SK-N-SH treated with all-trans-retinoic acid at 6 μM for 48 hours (cell line): ENCODE measurements at regions not wholly inside any gene's neighbourhood (a gene's known extent, or its start where the extent isn't known, plus 50 kb on each side); places are given as distances from the start of the nearest gene placed in this dataset.

ENCODE experiments used
- ATAC-seq: fragments of 200-7000 bp; cut with Tn5 transposase; 3 replicates; pipeline ENCODE4 v1.9.1; 2020; ENCODE audit warnings: mild to moderate bottlenecking, moderate library complexity
- ARNTL ChIP-seq: fragments of 450-650 bp; formaldehyde crosslinking; IDR thresholded peaks from 2 replicates; pipeline ENCODE4 v1.5.0; 2020; ENCODE audit warnings: low read depth, mild to moderate bottlenecking, moderate library complexity, borderline replicate concordance
- BACH2 ChIP-seq: fragments of 250-450 bp; sonication (Bioruptor Pico); IDR thresholded peaks from 2 replicates; pipeline ENCODE4 v1.9.0; 2021; ENCODE audit warnings: mild to moderate bottlenecking, borderline replicate concordance
- CSDC2 ChIP-seq: fragments of 250-450 bp; sonication (Bioruptor Pico); IDR thresholded peaks from 2 replicates; pipeline ENCODE4 v1.5.0; 2020; ENCODE audit warnings: mild to moderate bottlenecking, moderate library complexity
- ESRRG ChIP-seq: fragments of 250-450 bp; sonication (Bioruptor Pico); IDR thresholded peaks from 2 replicates; pipeline ENCODE4 v1.6.1; 2021; ENCODE audit warnings: mild to moderate bottlenecking
- GLIS3 ChIP-seq: fragments of 250-450 bp; sonication (Bioruptor Pico); IDR thresholded peaks from 2 replicates; pipeline ENCODE4 v1.5.0; 2020; ENCODE audit warnings: mild to moderate bottlenecking, moderate library complexity
- ISL1 ChIP-seq: fragments of 250-450 bp; sonication (Bioruptor Pico); IDR thresholded peaks from 2 replicates; pipeline ENCODE4 v2.1.2; 2022; ENCODE audit warnings: mild to moderate bottlenecking, moderate library complexity
- OSR1 ChIP-seq: fragments of 250-450 bp; sonication (Bioruptor Pico); IDR thresholded peaks from 2 replicates; pipeline ENCODE4 v1.8.0; 2022; ENCODE audit warnings: moderate library complexity, mild to moderate bottlenecking, inconsistent platforms
- PPARA ChIP-seq: fragments of 250-450 bp; sonication (Bioruptor Pico); IDR thresholded peaks from 2 replicates; pipeline ENCODE4 v1.5.0; 2020; ENCODE audit warnings: mild to moderate bottlenecking, borderline replicate concordance
- RARB ChIP-seq: fragments of 250-450 bp; sonication (Bioruptor Pico); IDR thresholded peaks from 2 replicates; pipeline ENCODE4 v1.8.0; 2021; ENCODE audit warnings: mild to moderate bottlenecking, moderate library complexity
- SNAI2 ChIP-seq: fragments of 250-450 bp; sonication (Bioruptor Pico); IDR thresholded peaks from 2 replicates; pipeline ENCODE4 v1.5.0; 2020; ENCODE audit warnings: mild to moderate bottlenecking, moderate library complexity
- TCF4 ChIP-seq: fragments of 250-450 bp; sonication (Bioruptor Pico); IDR thresholded peaks from 2 replicates; pipeline ENCODE4 v1.8.0; 2021; ENCODE audit warnings: mild to moderate bottlenecking, moderate library complexity, borderline replicate concordance
- TOX ChIP-seq: fragments of 250-450 bp; sonication (Bioruptor Pico); IDR thresholded peaks from 2 replicates; pipeline ENCODE4 v1.8.0; 2021; ENCODE audit warnings: mild to moderate bottlenecking, moderate library complexity, borderline replicate concordance
- ZC3H10 ChIP-seq: fragments of 250-450 bp; sonication (Bioruptor Pico); IDR thresholded peaks from 2 replicates; pipeline ENCODE4 v1.5.1; 2021; ENCODE audit warnings: mild to moderate bottlenecking, moderate library complexity
- ZFP3 ChIP-seq: fragments of 250-450 bp; sonication (Bioruptor Pico); IDR thresholded peaks from 2 replicates; pipeline ENCODE4 v1.5.0; 2020; ENCODE audit warnings: mild to moderate bottlenecking, moderate library complexity
- ZFP30 ChIP-seq: fragments of 450-650 bp; formaldehyde crosslinking; IDR thresholded peaks from 2 replicates; pipeline ENCODE4 v1.5.0; 2022; ENCODE audit warnings: mild to moderate bottlenecking, moderate library complexity
- ZNF565 ChIP-seq: fragments of 450-650 bp; formaldehyde crosslinking; conservative IDR thresholded peaks from 2 replicates; pipeline ENCODE4 v1.5.0; 2020; ENCODE audit warnings: low read depth, mild to moderate bottlenecking, moderate library complexity
- ZNF70 ChIP-seq: fragments of 450-650 bp; formaldehyde crosslinking; IDR thresholded peaks from 2 replicates; pipeline ENCODE4 v1.5.0; 2020; ENCODE audit warnings: mild to moderate bottlenecking, moderate library complexity
- TF ChIP-seq, protein P1 (sequence below): fragments of 250-450 bp; sonication (Bioruptor Pico); IDR thresholded peaks from 2 replicates; pipeline ENCODE4 v1.5.1; 2021; ENCODE audit warnings: mild to moderate bottlenecking, moderate library complexity
- TF ChIP-seq, protein P2 (sequence below): fragments of 250-450 bp; sonication (Bioruptor Pico); IDR thresholded peaks from 2 replicates; pipeline ENCODE4 v1.8.0; 2020; ENCODE audit warnings: mild to moderate bottlenecking, moderate library complexity, borderline replicate concordance
- TF ChIP-seq, protein P3 (sequence below): fragments of 250-450 bp; sonication (Bioruptor Pico); IDR thresholded peaks from 2 replicates; pipeline ENCODE4 v1.5.0; 2020; ENCODE audit warnings: mild to moderate bottlenecking, moderate library complexity
- TF ChIP-seq, protein P4 (sequence below): fragments of 250-450 bp; sonication (Bioruptor Pico); IDR thresholded peaks from 2 replicates; pipeline ENCODE4 v1.5.1; 2020; ENCODE audit warnings: low read depth, mild to moderate bottlenecking, moderate library complexity

DNA sequence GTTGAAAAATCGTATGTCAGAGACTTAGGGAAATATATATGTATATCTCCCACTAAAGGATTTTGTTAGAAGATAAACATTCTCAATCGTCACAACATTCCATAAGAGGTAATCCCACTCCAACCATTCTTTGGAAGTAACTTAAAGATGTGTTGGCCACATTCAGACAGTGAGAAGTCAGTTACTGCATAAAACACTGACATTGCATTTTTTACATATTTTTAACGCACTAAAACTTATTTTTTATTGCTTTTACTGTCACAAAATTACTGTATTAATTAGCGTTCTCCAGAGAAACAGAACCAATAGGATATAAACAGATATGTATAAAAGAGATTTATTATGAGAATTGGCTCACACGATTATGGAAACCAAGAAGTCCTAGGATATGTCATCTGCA, 74.3 kb upstream of the VGLL2 start:
- TF ChIP-seq BACH2 (CRISPR knock-in tag), result no peak
- TF ChIP-seq, protein P1, sequence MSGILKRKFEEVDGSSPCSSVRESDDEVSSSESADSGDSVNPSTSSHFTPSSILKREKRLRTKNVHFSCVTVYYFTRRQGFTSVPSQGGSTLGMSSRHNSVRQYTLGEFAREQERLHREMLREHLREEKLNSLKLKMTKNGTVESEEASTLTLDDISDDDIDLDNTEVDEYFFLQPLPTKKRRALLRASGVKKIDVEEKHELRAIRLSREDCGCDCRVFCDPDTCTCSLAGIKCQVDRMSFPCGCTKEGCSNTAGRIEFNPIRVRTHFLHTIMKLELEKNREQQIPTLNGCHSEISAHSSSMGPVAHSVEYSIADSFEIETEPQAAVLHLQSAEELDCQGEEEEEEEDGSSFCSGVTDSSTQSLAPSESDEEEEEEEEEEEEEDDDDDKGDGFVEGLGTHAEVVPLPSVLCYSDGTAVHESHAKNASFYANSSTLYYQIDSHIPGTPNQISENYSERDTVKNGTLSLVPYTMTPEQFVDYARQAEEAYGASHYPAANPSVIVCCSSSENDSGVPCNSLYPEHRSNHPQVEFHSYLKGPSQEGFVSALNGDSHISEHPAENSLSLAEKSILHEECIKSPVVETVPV (CRISPR knock-in tag), result no peak
- TF ChIP-seq TCF4 (CRISPR knock-in tag), result no peak
- TF ChIP-seq TOX (CRISPR knock-in tag), result no peak
- no peak for TF ChIP-seq SNAI2 (CRISPR knock-in tag)
- TF ChIP-seq PPARA (CRISPR knock-in tag), result no peak
- no peak for TF ChIP-seq ISL1 (CRISPR knock-in tag)
- TF ChIP-seq, protein P2, sequence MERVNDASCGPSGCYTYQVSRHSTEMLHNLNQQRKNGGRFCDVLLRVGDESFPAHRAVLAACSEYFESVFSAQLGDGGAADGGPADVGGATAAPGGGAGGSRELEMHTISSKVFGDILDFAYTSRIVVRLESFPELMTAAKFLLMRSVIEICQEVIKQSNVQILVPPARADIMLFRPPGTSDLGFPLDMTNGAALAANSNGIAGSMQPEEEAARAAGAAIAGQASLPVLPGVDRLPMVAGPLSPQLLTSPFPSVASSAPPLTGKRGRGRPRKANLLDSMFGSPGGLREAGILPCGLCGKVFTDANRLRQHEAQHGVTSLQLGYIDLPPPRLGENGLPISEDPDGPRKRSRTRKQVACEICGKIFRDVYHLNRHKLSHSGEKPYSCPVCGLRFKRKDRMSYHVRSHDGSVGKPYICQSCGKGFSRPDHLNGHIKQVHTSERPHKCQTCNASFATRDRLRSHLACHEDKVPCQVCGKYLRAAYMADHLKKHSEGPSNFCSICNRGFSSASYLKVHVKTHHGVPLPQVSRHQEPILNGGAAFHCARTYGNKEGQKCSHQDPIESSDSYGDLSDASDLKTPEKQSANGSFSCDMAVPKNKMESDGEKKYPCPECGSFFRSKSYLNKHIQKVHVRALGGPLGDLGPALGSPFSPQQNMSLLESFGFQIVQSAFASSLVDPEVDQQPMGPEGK (CRISPR knock-in tag), result no peak
- TF ChIP-seq, protein P3, sequence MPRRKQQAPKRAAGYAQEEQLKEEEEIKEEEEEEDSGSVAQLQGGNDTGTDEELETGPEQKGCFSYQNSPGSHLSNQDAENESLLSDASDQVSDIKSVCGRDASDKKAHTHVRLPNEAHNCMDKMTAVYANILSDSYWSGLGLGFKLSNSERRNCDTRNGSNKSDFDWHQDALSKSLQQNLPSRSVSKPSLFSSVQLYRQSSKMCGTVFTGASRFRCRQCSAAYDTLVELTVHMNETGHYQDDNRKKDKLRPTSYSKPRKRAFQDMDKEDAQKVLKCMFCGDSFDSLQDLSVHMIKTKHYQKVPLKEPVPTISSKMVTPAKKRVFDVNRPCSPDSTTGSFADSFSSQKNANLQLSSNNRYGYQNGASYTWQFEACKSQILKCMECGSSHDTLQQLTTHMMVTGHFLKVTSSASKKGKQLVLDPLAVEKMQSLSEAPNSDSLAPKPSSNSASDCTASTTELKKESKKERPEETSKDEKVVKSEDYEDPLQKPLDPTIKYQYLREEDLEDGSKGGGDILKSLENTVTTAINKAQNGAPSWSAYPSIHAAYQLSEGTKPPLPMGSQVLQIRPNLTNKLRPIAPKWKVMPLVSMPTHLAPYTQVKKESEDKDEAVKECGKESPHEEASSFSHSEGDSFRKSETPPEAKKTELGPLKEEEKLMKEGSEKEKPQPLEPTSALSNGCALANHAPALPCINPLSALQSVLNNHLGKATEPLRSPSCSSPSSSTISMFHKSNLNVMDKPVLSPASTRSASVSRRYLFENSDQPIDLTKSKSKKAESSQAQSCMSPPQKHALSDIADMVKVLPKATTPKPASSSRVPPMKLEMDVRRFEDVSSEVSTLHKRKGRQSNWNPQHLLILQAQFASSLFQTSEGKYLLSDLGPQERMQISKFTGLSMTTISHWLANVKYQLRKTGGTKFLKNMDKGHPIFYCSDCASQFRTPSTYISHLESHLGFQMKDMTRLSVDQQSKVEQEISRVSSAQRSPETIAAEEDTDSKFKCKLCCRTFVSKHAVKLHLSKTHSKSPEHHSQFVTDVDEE (CRISPR knock-in tag), result no peak
- TF ChIP-seq ZFP30, result no peak
- no peak for TF ChIP-seq ESRRG
- no peak for TF ChIP-seq ZNF70 (CRISPR knock-in tag)
- no peak for TF ChIP-seq ARNTL (CRISPR knock-in tag)
- no peak for TF ChIP-seq CSDC2 (CRISPR knock-in tag)
- TF ChIP-seq, all 23 proteins: peak for 0
- ATAC-seq, result no peak

DNA sequence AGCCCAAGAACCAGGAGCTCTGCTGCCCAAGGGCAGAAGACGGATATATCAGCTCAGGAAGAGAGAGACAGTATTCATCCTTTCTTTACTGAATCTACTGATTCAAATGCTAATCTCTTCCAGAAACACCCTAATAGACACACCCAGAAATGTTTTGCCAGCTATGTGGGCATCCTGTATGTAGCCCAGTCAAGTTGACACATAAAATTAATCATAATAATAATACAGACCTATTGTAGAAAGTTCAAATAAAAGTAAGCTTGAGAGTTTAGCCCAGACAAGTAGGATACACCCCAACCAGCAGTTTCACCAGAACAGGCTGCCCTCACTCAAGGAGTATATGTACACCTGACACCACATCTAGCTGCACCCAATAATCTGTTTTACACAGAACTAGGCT, 73.9 kb upstream of the VGLL2 start:
- no peak for TF ChIP-seq ZFP3
- TF ChIP-seq ISL1 (CRISPR knock-in tag), result no peak
- TF ChIP-seq ZC3H10 (CRISPR knock-in tag), result no peak
- TF ChIP-seq OSR1 (CRISPR knock-in tag), result no peak
- TF ChIP-seq ZNF565 (CRISPR knock-in tag), result no peak
- no peak for TF ChIP-seq ZNF70 (CRISPR knock-in tag)
- no peak for TF ChIP-seq GLIS3 (CRISPR knock-in tag)
- TF ChIP-seq, protein P1 (CRISPR knock-in tag), result no peak
- TF ChIP-seq, protein P4, sequence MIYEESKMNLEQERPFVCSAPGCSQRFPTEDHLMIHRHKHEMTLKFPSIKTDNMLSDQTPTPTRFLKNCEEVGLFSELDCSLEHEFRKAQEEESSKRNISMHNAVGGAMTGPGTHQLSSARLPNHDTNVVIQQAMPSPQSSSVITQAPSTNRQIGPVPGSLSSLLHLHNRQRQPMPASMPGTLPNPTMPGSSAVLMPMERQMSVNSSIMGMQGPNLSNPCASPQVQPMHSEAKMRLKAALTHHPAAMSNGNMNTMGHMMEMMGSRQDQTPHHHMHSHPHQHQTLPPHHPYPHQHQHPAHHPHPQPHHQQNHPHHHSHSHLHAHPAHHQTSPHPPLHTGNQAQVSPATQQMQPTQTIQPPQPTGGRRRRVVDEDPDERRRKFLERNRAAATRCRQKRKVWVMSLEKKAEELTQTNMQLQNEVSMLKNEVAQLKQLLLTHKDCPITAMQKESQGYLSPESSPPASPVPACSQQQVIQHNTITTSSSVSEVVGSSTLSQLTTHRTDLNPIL (CRISPR knock-in tag), result no peak
- no peak for TF ChIP-seq ARNTL (CRISPR knock-in tag)
- no peak for TF ChIP-seq BACH2 (CRISPR knock-in tag)
- TF ChIP-seq PPARA (CRISPR knock-in tag), result no peak
- ATAC-seq, result no peak

DNA sequence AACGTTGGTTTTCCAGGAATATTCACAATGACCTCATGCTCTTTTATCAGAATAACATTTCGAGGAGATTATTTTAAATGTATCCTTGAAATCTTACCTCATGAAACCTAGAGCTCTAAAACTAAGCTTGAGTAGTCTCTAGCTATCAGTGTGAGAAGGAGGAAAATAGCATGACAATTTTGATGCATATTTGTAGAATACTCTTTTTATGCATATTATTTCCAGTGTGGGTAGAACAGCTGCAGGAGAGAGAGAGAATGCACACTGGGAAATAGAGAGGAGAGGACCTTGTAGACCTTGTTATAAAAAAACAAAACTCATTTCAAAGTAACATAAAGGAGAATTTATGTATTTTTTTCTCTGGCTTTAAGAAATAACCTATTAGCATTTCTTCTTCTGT, 71.1 kb upstream of the VGLL2 start:
- TF ChIP-seq, protein P1 (CRISPR knock-in tag), result no peak
- TF ChIP-seq ARNTL (CRISPR knock-in tag) (no peak), ZNF565 (CRISPR knock-in tag) (no peak), ZC3H10 (CRISPR knock-in tag) (no peak), ISL1 (CRISPR knock-in tag) (no peak), ZNF70 (CRISPR knock-in tag) (no peak), RARB (CRISPR knock-in tag) (no peak), TOX (CRISPR knock-in tag) (no peak), GLIS3 (CRISPR knock-in tag) (no peak), ESRRG (no peak), SNAI2 (CRISPR knock-in tag) (no peak)
- ATAC-seq, result no peak
